Spleen (tissue), 11 donors: ENCODE measurements at regions not wholly inside any gene's neighbourhood (a gene's known extent, or its start where the extent isn't known, plus 50 kb on each side); places are given as distances from the start of the nearest gene placed in this dataset.

Experiments
- DNase-seq: peaks from one replicate; pipeline ENCODE4 v3.0.0-alpha.2; 2020
- H3K27ac ChIP-seq, 8 donors: fragments of 200-600 bp; sonication (generic) in 7 of 8; 1 replicate in 4 of 8; 2 replicates in 4 of 8; pipeline versions ENCODE4 v1.5.0 to v1.8.0; 2016 to 2021; ENCODE audit warnings: inconsistent platforms in 4 of 8, mild to moderate bottlenecking in 4 of 8, moderate library complexity in 1 of 8
- H3K27me3 ChIP-seq, 7 donors: fragments of 200-600 bp; sonication (generic) in 6 of 7; replicated peaks in 1 of 7; 1 replicate in 4 of 7; 2 replicates in 3 of 7; pipeline versions ENCODE4 v1.5.0 to v1.8.0; 2016 to 2021; ENCODE audit warnings: inconsistent platforms in 3 of 7, mild to moderate bottlenecking in 1 of 7
- H3K36me3 ChIP-seq, 6 donors: fragments of 200-600 bp; sonication (generic) in 5 of 6; 1 replicate in 4 of 6; 2 replicates in 2 of 6; pipeline versions ENCODE4 v1.5.0 to v1.8.0; 2016 to 2021; ENCODE audit warnings: inconsistent platforms in 2 of 6
- H3K4me1 ChIP-seq, 6 donors: fragments of 200-600 bp; sonication (generic) in 5 of 6; 1 replicate in 3 of 6; 2 replicates in 3 of 6; pipeline versions ENCODE4 v1.5.0 to v1.8.0; 2016 to 2021; ENCODE audit warnings: inconsistent platforms in 3 of 6
- H3K4me3 ChIP-seq, 8 donors: fragments of 200-600 bp; sonication (generic) in 7 of 8; 1 replicate in 4 of 8; 2 replicates in 4 of 8; pipeline versions ENCODE4 v1.5.0 to v1.8.0; 2016 to 2021; ENCODE audit warnings: inconsistent platforms in 4 of 8, mild to moderate bottlenecking in 4 of 8, moderate library complexity in 2 of 8
- H3K9me3 ChIP-seq, 8 donors: fragments of 200-600 bp; sonication (generic) in 7 of 8; 1 replicate in 4 of 8; 2 replicates in 4 of 8; pipeline versions ENCODE4 v1.5.0 to v1.8.0; 2016 to 2021; ENCODE audit warnings: inconsistent platforms in 4 of 8
- POLR2A ChIP-seq, 3 donors: fragments of 450-650 bp; IDR thresholded peaks; one replicate each; pipeline ENCODE4 v1.5.1; 2017; ENCODE audit warnings: antibody characterized with exemption in 3 of 3, mild to moderate bottlenecking in 1 of 3
- POLR2AphosphoS5 ChIP-seq, 3 donors: sonication (generic); formaldehyde crosslinking; IDR thresholded peaks; one replicate each; pipeline ENCODE4 v1.5.1; 2017; ENCODE audit warnings: antibody characterized with exemption in 3 of 3
- WGBS, 5 donors: extraction: QIAGEN DNeasy Blood & Tissue Kit in 3 of 5; methylation state at CpG; one replicate each; pipeline versions ENCODE4 v1.1.5 to v1.1.7; 2013 to 2018; 5-methylcytosine and 5-hydroxymethylcytosine counted together
- intact Hi-C: fragments of 100-400 bp; cut with DNase I; formaldehyde crosslinking; loops from one replicate; pipeline ENCODE4 v1.15.0; 2023; ENCODE audit warnings: low total_unique reads
- TF ChIP-seq, protein P1 (sequence below), 11 experiments: fragments of 200-600 bp in 7 of 11; fragments of 450-650 bp in 4 of 11; sonication (generic) in 4 of 11; IDR thresholded peaks in 8 of 11; conservative IDR thresholded peaks in 3 of 11; 1 replicate in 7 of 11; 2 replicates in 4 of 11; pipeline versions ENCODE4 v1.4.0 to v1.8.0; 2016 to 2021; ENCODE audit warnings: antibody characterized with exemption in 11 of 11, inconsistent platforms in 4 of 11, mild to moderate bottlenecking in 1 of 11
- donor health status: healthy with polysubstance abuse.
- donor health status: DM: no; HTN: no; CAD: no; lungs with moderate emphysema.
- donor health status: DM: no; HTN: no; CAD: no.
- donor health status: Bipolar disorder and iron deficiency.
- donor health status: healthy.
- donor health status: DM: no; HTN: no; CAD: no.
- donor health status: DM: yes; HTN: yes; CAD: no.

DNA sequence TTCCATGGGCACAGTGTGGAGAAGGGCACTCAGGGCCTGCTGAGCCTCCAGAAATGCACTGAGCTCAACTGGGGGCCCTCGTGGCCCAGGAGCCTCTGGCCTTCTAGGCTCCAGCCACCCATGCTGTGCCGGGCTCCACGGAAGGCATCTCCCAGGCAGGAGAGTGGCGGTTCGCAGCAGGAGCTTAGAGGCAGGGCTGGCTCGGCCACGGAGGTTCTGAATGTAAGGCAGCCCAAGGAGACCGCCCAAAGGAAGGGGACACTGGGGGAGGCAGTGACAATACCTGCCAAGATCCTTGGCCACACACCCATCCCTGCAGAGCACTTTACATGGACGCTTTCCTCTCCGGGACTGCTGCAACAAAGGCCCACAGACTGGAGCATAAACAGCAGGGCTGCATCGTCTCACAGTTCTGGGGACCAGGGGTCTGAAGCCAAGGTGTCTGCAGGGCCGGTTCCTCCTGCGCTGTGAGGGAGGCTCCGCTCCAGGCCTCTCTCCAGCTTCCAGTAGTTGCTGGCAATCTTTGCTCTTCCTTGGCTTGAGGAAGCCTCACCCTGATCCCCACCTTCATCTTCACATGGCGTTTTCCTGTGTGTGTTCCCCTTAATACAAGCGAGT is 128.2 kb upstream of the CDH4 start:
- Histone ChIP-seq H3K27ac (no peak overlapping the region), H3K36me3 (no peaks in the 10 kb centered on the region), H3K27me3 (peaks cover 0 to 11% (median 0%) of the 10 kb centered on the region in 7 donors), H3K4me3 (no peak overlapping the region), H3K4me1 (peaks cover 0 to 6% (median 2%) of the 10 kb centered on the region in 6 donors), H3K9me3 (no peaks in the 10 kb centered on the region)
- TF ChIP-seq, protein P1, sequence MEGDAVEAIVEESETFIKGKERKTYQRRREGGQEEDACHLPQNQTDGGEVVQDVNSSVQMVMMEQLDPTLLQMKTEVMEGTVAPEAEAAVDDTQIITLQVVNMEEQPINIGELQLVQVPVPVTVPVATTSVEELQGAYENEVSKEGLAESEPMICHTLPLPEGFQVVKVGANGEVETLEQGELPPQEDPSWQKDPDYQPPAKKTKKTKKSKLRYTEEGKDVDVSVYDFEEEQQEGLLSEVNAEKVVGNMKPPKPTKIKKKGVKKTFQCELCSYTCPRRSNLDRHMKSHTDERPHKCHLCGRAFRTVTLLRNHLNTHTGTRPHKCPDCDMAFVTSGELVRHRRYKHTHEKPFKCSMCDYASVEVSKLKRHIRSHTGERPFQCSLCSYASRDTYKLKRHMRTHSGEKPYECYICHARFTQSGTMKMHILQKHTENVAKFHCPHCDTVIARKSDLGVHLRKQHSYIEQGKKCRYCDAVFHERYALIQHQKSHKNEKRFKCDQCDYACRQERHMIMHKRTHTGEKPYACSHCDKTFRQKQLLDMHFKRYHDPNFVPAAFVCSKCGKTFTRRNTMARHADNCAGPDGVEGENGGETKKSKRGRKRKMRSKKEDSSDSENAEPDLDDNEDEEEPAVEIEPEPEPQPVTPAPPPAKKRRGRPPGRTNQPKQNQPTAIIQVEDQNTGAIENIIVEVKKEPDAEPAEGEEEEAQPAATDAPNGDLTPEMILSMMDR (IDR thresholded peaks at IDR 0.05 in 8 of 11, conservative IDR thresholded peaks at IDR 0.05 in 3 of 11): no peak
- TF ChIP-seq POLR2A (IDR thresholded peaks at IDR 0.05) (no peak), POLR2AphosphoS5 (IDR thresholded peaks at IDR 0.05) (no peak)
- no peak for DNase-seq
- intact Hi-C loops: loop anchor here (10.0 kb wide), 1 partner anchor 1069 kb away; no protein-coding TSS in a partner anchor
- 83 to 90% (median 86%) methylated on average over 14 to 16 of the region's 16 CpGs for WGBS, 5 donors

DNA sequence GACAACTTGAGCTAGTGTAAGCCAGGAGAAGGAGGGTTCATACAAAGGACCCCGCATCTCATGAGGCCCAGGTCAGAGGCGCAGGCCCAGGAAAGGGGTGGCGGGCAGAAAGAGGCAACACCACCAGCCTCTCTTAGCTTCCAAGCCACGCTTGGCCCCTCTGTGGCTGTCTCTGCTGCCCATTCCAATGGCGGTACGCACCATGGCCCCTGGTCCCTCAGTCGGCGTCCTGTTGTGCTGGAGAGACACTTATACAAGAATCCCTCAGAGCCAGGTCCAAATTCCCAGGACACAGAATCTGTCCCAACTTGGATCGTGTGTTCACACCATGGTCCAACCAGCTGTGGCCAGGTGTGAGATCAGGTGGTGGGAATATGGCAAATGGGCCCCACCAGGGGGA is 127.0 kb upstream of the CDH4 start:
- 89 to 93% (median 91%) methylated on average over 9 of the region's 9 CpGs for WGBS, 5 donors
- H3K4me3 ChIP-seq: no peak overlapping the region
- H3K4me1 ChIP-seq: peaks cover 0 to 6% (median 2%) of the 10 kb centered on the region in 6 donors
- peaks cover 0 to 21% (median 0%) of the 10 kb centered on the region in 7 donors for H3K27me3 ChIP-seq
- no peak overlapping the region for H3K27ac ChIP-seq
- H3K9me3 ChIP-seq: no peaks in the 10 kb centered on the region
- no peaks in the 10 kb centered on the region for H3K36me3 ChIP-seq
- no peak for TF ChIP-seq POLR2AphosphoS5 (IDR thresholded peaks at IDR 0.05)
- TF ChIP-seq POLR2A (IDR thresholded peaks at IDR 0.05): no peak
- TF ChIP-seq, protein P1 (IDR thresholded peaks at IDR 0.05 in 8 of 11, conservative IDR thresholded peaks at IDR 0.05 in 3 of 11): no peak
- DNase-seq: no peak
- intact Hi-C loops: loop anchor here (10.0 kb wide), 1 partner anchor 1070 kb away; no protein-coding TSS in a partner anchor

DNA sequence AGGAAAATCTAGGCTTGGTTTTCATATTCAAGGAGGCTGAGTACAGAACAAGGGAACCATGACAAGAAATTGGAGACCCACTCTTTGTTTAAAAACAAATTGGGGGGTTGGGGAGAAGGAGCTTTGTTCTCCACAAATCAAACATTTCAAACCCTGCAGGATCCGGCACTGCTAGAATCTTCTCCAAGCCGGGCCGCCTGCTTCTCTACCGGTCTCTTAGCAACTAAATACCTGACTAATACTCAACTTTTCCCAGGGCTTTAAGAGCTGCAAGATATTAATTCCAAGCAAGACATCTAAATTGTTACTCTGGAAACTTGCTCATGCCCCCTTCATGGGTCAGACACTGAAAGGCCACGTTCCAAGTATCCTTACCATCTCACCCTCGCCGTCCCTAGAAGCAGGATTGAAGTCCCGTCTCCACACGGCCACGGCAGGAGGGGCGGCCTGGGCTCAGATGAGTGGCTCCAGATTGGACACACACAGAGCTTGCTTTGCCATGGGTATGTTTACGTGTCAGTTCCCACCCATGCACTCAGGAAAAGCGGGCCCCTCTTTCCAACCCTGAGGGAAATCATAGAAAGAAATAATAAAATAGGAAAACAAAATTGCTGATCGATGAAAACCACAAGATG is 126.4 kb upstream of the CDH4 start:
- Histone ChIP-seq H3K36me3 (no peaks in the 10 kb centered on the region), H3K27me3 (peaks cover 0 to 25% (median 0%) of the 10 kb centered on the region in 7 donors), H3K4me1 (peaks cover 0 to 1% (median 0%) of the 10 kb centered on the region in 6 donors), H3K27ac (no peak overlapping the region), H3K4me3 (no peak overlapping the region), H3K9me3 (no peaks in the 10 kb centered on the region)
- WGBS, 5 donors: 91 to 94% (median 92%) methylated on average over 14 of the region's 14 CpGs
- intact Hi-C loops: loop anchor here (10.0 kb wide), 1 partner anchor 1071 kb away; no protein-coding TSS in a partner anchor
- no peak for DNase-seq
- TF ChIP-seq, protein P1 (IDR thresholded peaks at IDR 0.05 in 8 of 11, conservative IDR thresholded peaks at IDR 0.05 in 3 of 11): no peak
- no peak for TF ChIP-seq POLR2A (IDR thresholded peaks at IDR 0.05)
- TF ChIP-seq POLR2AphosphoS5 (IDR thresholded peaks at IDR 0.05): no peak
